ENCODE measurements at regions not wholly inside any gene's neighbourhood (a gene's known extent, or its start where the extent isn't known, plus 50 kb on each side); places are given as distances from the start of the nearest gene placed in this dataset.
A peak's percentile ranks its signal among the peaks of the same experiment; 100 is the strongest.

DNA sequence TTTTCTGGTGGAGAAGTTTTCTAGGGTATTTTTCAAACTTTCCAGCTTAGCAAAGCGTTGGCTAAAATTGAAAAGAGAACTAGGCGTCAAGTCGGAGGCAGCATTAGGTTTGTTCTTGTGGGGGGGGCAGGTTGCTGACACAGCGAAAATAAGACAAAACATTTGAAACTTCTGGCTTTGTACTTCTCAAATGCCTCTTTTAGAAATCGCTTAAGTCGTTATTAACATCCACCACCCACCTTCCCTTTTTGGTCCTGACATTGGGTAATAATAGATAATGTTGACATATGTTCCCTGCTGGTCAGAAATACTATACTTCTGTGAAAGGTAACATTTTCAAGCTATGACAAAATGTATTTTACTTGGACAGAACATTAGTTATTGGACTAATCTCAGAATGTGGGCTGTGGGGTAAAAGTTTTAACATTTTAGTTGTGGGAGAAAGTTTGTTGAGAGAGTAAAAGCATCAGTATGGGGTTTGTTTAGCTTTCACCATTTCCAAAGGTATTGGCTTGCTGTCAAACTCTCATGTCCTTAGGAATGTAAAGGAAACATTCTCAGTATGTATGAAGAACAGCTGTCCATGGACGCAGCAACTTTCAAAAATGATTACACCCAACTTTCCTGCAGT, 88.1 kb upstream of the ZEB2 start:
- no peaks in the 10 kb centered on the region for H3K9me3 ChIP-seq (ENCODE audit: insufficient read depth, low read depth, low read length)
- peaks cover 6% of the 10 kb centered on the region for H3K4me1 Mint-ChIP-seq (ENCODE audit: low read depth, unreplicated experiment)
- TF ChIP-seq EZH2 (IDR thresholded peaks at IDR 0.05; ENCODE audit: insufficient read depth, low read length) = no peak
- TF ChIP-seq, protein P1, sequence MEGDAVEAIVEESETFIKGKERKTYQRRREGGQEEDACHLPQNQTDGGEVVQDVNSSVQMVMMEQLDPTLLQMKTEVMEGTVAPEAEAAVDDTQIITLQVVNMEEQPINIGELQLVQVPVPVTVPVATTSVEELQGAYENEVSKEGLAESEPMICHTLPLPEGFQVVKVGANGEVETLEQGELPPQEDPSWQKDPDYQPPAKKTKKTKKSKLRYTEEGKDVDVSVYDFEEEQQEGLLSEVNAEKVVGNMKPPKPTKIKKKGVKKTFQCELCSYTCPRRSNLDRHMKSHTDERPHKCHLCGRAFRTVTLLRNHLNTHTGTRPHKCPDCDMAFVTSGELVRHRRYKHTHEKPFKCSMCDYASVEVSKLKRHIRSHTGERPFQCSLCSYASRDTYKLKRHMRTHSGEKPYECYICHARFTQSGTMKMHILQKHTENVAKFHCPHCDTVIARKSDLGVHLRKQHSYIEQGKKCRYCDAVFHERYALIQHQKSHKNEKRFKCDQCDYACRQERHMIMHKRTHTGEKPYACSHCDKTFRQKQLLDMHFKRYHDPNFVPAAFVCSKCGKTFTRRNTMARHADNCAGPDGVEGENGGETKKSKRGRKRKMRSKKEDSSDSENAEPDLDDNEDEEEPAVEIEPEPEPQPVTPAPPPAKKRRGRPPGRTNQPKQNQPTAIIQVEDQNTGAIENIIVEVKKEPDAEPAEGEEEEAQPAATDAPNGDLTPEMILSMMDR (IDR thresholded peaks at IDR 0.05; ENCODE audit: insufficient read depth, low read depth, low read length) = no peak
- no peaks in the 10 kb centered on the region for H3K36me3 ChIP-seq (ENCODE audit: insufficient read depth, low read length)
- DNase-seq (ENCODE audit: low read depth) (peak; percentile 71), FAIRE-seq (no peak)
- H3K27me3 ChIP-seq (ENCODE audit: insufficient read depth, low read length) = no peaks in the 10 kb centered on the region
- no peaks in the 10 kb centered on the region for H3K4me1 ChIP-seq (ENCODE audit: insufficient read depth, low read length)
- peak overlapping the region; percentile 5 for H3K4me2 ChIP-seq (ENCODE audit: low read length)
- no peak overlapping the region for H2AFZ ChIP-seq (ENCODE audit: low read depth, low read length)
- no peaks in the 10 kb centered on the region for H4K20me1 ChIP-seq (ENCODE audit: insufficient read depth, low read length)
- H3K79me2 ChIP-seq (ENCODE audit: insufficient read depth, low read length) = no peaks in the 10 kb centered on the region
- no peak overlapping the region for H3K9ac ChIP-seq (ENCODE audit: low read length)
- H3K27me3 Mint-ChIP-seq (ENCODE audit: low read depth, unreplicated experiment) = peaks cover 3% of the 10 kb centered on the region
- H3K9me3 Mint-ChIP-seq (ENCODE audit: unreplicated experiment) = no peaks in the 10 kb centered on the region
- no peak overlapping the region for H3K27ac Mint-ChIP-seq (ENCODE audit: unreplicated experiment)
- H3K36me3 Mint-ChIP-seq (ENCODE audit: low read depth, unreplicated experiment) = no peaks in the 10 kb centered on the region
- no peak overlapping the region for H3K4me3 Mint-ChIP-seq (ENCODE audit: unreplicated experiment)
- H3K4me3 ChIP-seq (ENCODE audit: insufficient read depth, low read depth, low read length) = no peak overlapping the region
- H3K27ac ChIP-seq (ENCODE audit: low read depth, low read length) = no peak overlapping the region

DNA sequence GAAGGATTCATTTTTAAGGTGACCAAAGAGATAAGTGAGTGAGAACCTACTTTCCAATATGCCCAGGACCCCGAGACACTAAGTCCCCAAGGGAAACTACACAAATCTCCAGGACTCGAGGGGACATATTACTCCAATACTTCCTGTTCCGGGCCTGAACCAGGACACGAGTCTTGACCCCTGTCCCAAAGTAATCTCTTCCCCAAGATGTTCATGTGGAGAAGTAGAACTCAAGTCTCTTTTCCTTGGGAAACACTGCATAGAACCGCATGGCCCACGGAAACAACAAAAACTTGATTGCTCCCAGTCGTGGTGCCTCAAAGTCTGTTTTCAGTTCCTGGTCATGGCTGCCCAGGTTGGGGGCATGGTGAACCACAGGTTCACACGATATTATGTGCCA, 87.2 kb upstream of the ZEB2 start:
- no peaks in the 10 kb centered on the region for H3K9me3 ChIP-seq (ENCODE audit: insufficient read depth, low read depth, low read length)
- Mint-ChIP-seq H3K4me1 (ENCODE audit: low read depth, unreplicated experiment) (peaks cover 6% of the 10 kb centered on the region), H3K27ac (ENCODE audit: unreplicated experiment) (no peak overlapping the region), H3K27me3 (ENCODE audit: low read depth, unreplicated experiment) (no peaks in the 10 kb centered on the region), H3K9me3 (ENCODE audit: unreplicated experiment) (no peaks in the 10 kb centered on the region), H3K4me3 (ENCODE audit: unreplicated experiment) (no peak overlapping the region), H3K36me3 (ENCODE audit: low read depth, unreplicated experiment) (no peaks in the 10 kb centered on the region)
- DNase-seq (ENCODE audit: low read depth) = no peak
- no peaks in the 10 kb centered on the region for H3K79me2 ChIP-seq (ENCODE audit: insufficient read depth, low read length)
- no peaks in the 10 kb centered on the region for H3K4me1 ChIP-seq (ENCODE audit: insufficient read depth, low read length)
- H3K27ac ChIP-seq (ENCODE audit: low read depth, low read length) = no peak overlapping the region
- no peaks in the 10 kb centered on the region for H4K20me1 ChIP-seq (ENCODE audit: insufficient read depth, low read length)
- no peak overlapping the region for H3K9ac ChIP-seq (ENCODE audit: low read length)
- no peak overlapping the region for H3K4me2 ChIP-seq (ENCODE audit: low read length)
- TF ChIP-seq, protein P1 (IDR thresholded peaks at IDR 0.05; ENCODE audit: insufficient read depth, low read depth, low read length) = no peak
- TF ChIP-seq EZH2 (IDR thresholded peaks at IDR 0.05; ENCODE audit: insufficient read depth, low read length) = no peak
- no peaks in the 10 kb centered on the region for H3K27me3 ChIP-seq (ENCODE audit: insufficient read depth, low read length)
- no peak for FAIRE-seq
- H2AFZ ChIP-seq (ENCODE audit: low read depth, low read length) = no peak overlapping the region
- H3K4me3 ChIP-seq (ENCODE audit: insufficient read depth, low read depth, low read length) = no peak overlapping the region
- H3K36me3 ChIP-seq (ENCODE audit: insufficient read depth, low read length) = no peaks in the 10 kb centered on the region

DNA sequence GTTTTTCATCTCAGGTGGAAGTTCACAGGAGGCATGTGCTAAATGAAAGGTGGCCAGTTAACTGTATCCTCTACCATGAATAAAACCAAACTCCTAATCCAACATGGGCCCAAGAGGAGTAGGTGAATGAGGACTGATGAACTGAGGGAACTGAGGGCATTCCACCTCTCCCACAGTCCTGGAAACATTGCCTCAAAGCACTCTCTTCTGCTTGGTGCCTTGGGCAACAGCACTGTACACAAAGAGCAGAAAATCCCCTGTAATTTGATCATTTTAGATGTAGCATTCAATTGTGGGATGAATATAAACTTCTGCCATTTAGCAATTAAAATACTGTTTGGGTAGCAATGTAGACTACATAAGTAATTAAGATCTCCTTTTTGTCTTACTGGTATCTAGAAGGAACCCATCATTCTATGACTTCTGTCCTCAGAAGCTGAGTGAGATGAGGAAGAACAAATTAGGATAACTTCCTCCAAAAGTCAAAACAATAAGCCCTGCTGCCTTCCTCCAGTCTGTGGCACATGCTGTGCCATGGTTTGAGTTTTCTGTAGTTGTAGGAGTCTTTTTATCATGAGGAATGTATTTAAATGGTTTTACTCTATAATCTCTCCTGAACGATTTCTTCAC, 86.7 kb upstream of the ZEB2 start:
- Mint-ChIP-seq H3K27ac (ENCODE audit: unreplicated experiment) (no peak overlapping the region), H3K4me3 (ENCODE audit: unreplicated experiment) (no peak overlapping the region), H3K36me3 (ENCODE audit: low read depth, unreplicated experiment) (no peaks in the 10 kb centered on the region), H3K27me3 (ENCODE audit: low read depth, unreplicated experiment) (no peaks in the 10 kb centered on the region), H3K9me3 (ENCODE audit: unreplicated experiment) (no peaks in the 10 kb centered on the region), H3K4me1 (ENCODE audit: low read depth, unreplicated experiment) (peaks cover 6% of the 10 kb centered on the region)
- H3K9ac ChIP-seq (ENCODE audit: low read length) = no peak overlapping the region
- no peak overlapping the region for H3K27ac ChIP-seq (ENCODE audit: low read depth, low read length)
- no peak overlapping the region for H3K4me3 ChIP-seq (ENCODE audit: insufficient read depth, low read depth, low read length)
- H3K79me2 ChIP-seq (ENCODE audit: insufficient read depth, low read length) = no peaks in the 10 kb centered on the region
- H2AFZ ChIP-seq (ENCODE audit: low read depth, low read length) = no peak overlapping the region
- no peaks in the 10 kb centered on the region for H3K36me3 ChIP-seq (ENCODE audit: insufficient read depth, low read length)
- TF ChIP-seq, protein P1 (IDR thresholded peaks at IDR 0.05; ENCODE audit: insufficient read depth, low read depth, low read length) = no peak
- TF ChIP-seq EZH2 (IDR thresholded peaks at IDR 0.05; ENCODE audit: insufficient read depth, low read length) = no peak
- no peaks in the 10 kb centered on the region for H3K27me3 ChIP-seq (ENCODE audit: insufficient read depth, low read length)
- H3K9me3 ChIP-seq (ENCODE audit: insufficient read depth, low read depth, low read length) = no peaks in the 10 kb centered on the region
- no peaks in the 10 kb centered on the region for H4K20me1 ChIP-seq (ENCODE audit: insufficient read depth, low read length)
- no peak for DNase-seq (ENCODE audit: low read depth)
- no peak for FAIRE-seq
- no peaks in the 10 kb centered on the region for H3K4me1 ChIP-seq (ENCODE audit: insufficient read depth, low read length)
- H3K4me2 ChIP-seq (ENCODE audit: low read length) = no peak overlapping the region

Data from astrocyte (in vitro differentiated cells and primary cell).